ENCODE measurements at regions not wholly inside any gene's neighbourhood (a gene's known extent, or its start where the extent isn't known, plus 50 kb on each side); places are given as distances from the start of the nearest gene placed in this dataset.

- TF ChIP-seq SP1 (IDR thresholded peaks at IDR 0.05; ENCODE audit: low read depth) (no peak), POLR2AphosphoS5 (IDR thresholded peaks at IDR 0.05; ENCODE audit: low read depth, low read length) (no peak)
- TF ChIP-seq, protein P1, sequence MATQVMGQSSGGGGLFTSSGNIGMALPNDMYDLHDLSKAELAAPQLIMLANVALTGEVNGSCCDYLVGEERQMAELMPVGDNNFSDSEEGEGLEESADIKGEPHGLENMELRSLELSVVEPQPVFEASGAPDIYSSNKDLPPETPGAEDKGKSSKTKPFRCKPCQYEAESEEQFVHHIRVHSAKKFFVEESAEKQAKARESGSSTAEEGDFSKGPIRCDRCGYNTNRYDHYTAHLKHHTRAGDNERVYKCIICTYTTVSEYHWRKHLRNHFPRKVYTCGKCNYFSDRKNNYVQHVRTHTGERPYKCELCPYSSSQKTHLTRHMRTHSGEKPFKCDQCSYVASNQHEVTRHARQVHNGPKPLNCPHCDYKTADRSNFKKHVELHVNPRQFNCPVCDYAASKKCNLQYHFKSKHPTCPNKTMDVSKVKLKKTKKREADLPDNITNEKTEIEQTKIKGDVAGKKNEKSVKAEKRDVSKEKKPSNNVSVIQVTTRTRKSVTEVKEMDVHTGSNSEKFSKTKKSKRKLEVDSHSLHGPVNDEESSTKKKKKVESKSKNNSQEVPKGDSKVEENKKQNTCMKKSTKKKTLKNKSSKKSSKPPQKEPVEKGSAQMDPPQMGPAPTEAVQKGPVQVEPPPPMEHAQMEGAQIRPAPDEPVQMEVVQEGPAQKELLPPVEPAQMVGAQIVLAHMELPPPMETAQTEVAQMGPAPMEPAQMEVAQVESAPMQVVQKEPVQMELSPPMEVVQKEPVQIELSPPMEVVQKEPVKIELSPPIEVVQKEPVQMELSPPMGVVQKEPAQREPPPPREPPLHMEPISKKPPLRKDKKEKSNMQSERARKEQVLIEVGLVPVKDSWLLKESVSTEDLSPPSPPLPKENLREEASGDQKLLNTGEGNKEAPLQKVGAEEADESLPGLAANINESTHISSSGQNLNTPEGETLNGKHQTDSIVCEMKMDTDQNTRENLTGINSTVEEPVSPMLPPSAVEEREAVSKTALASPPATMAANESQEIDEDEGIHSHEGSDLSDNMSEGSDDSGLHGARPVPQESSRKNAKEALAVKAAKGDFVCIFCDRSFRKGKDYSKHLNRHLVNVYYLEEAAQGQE (IDR thresholded peaks at IDR 0.05; ENCODE audit: low read depth): no peak
Measured at GRCh38 chr7:27394871-27395270, 152.3 kb downstream of the EVX1 start.
